ENCODE measurements at regions not wholly inside any gene's neighbourhood (a gene's known extent, or its start where the extent isn't known, plus 50 kb on each side); places are given as distances from the start of the nearest gene placed in this dataset.

DNA sequence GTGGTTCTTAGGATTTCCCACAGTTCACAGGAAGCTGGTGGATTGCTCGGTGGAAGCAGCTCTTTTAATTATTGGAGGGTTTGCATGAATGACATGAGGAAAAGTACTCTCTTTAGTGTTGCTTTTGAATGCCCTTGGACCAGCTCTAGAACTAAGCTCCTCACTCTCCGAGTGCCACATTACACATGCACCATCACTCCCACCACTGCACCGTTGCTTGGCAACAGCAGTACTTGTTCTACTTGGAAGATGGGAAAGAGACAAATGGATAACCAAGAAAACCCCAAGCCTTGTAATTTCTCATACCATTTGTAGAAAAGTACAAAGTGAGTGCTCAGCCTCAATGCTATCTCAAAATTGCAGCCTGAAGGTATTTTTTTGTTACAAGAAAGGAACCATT lies 620.2 kb upstream of the BOD1L1 start:
- H3K4me3 ChIP-seq (replicated peaks in 1 of 2; ENCODE audit: low read depth in 2 of 2, low read length in 2 of 2) = no peak overlapping the region
- no peak for DNase-seq (ENCODE audit: low read depth in 2 of 2)
- TF ChIP-seq, protein P1, sequence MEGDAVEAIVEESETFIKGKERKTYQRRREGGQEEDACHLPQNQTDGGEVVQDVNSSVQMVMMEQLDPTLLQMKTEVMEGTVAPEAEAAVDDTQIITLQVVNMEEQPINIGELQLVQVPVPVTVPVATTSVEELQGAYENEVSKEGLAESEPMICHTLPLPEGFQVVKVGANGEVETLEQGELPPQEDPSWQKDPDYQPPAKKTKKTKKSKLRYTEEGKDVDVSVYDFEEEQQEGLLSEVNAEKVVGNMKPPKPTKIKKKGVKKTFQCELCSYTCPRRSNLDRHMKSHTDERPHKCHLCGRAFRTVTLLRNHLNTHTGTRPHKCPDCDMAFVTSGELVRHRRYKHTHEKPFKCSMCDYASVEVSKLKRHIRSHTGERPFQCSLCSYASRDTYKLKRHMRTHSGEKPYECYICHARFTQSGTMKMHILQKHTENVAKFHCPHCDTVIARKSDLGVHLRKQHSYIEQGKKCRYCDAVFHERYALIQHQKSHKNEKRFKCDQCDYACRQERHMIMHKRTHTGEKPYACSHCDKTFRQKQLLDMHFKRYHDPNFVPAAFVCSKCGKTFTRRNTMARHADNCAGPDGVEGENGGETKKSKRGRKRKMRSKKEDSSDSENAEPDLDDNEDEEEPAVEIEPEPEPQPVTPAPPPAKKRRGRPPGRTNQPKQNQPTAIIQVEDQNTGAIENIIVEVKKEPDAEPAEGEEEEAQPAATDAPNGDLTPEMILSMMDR (IDR thresholded peaks at IDR 0.05; ENCODE audit: low read depth, low read length) = no peak

DNA sequence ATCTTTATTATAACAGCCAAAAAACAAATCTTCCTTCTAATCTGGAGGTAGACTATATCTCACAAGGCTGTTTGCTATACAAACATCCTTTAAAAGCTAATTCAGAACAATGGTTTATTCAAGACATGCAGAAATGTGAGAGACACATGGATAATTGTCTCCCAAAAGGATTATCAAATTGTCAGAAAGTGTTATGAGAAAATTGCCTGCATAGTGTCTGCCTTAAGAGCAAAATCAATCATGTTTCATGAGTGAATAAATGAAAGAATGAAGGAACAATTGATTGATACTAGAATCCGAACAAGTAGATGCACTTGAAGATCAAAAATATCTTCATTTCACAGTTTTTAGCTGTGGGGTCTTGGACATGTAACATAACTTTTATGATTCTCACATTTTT lies 621.7 kb upstream of the BOD1L1 start:
- H3K4me3 ChIP-seq (replicated peaks in 1 of 2; ENCODE audit: low read depth in 2 of 2, low read length in 2 of 2) = no peak overlapping the region
- TF ChIP-seq, protein P1 (IDR thresholded peaks at IDR 0.05; ENCODE audit: low read depth, low read length) = no peak
- DNase-seq (ENCODE audit: low read depth in 2 of 2) = no peak

DNA sequence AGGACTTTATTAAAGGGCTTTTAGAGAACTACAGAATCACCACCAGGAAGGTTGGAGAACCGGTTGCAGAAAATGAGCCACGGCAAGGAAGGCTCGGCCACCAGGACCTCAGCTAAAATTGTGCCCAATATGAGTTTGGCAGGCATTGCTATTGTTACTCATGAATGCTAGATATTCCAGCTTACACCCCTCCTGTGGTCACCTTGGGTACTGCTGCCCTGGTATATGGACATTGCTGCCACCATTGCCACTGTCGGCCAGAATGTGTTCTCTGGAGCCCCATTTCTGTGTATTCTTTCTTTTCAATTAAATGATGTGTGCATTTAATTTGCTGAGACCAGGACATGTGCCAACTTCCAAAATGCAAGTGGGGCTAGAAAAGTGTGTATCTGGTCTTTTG lies 626.7 kb upstream of the BOD1L1 start:
- peak; percentile 41 to 59 for DNase-seq (ENCODE audit: low read depth in 2 of 2)
- no peak overlapping the region for H3K4me3 ChIP-seq (replicated peaks in 1 of 2; ENCODE audit: low read depth in 2 of 2, low read length in 2 of 2)
- TF ChIP-seq, protein P1 (IDR thresholded peaks at IDR 0.05; ENCODE audit: low read depth, low read length) = peak; percentile 84

DNA sequence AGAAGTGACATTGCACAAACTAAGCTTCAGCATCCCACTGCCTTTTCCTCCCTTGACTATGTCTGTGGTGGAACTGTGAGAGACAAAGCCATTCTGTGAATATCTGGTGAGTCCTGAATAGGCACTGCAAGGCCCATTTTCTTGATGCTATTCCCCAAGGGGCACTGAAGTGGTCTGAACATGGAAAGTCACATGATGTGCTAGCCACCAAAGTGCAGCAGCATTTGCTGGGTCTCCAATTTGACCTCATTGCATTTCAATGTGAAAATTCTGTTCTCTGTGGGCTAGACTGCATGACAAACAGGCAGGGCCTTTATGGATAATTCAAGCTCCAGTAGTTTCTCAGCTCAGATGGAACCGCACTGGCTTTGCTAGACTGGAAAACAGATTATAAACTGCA lies 627.4 kb upstream of the BOD1L1 start:
- TF ChIP-seq, protein P1 (IDR thresholded peaks at IDR 0.05; ENCODE audit: low read depth, low read length) = no peak
- DNase-seq (ENCODE audit: low read depth in 2 of 2) = no peak

DNA sequence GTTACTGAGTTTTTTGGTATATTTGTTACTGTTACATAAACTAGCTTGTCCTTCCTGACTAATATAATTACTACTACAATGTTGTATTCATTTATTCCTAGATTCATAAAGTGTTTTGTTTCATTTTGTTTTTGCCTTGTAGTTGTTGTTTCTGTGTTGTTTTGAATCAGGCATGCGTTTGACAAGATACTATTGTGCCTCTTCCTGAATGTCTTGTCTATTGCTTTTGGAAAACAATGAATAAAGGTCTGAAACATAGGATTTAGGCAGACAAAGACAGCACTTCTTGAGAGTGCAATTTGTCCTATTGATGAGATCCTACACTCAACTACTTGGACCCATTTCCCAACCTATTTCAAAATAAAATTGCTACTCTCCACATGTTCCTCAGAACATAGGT lies 630.4 kb upstream of the BOD1L1 start:
- TF ChIP-seq, protein P1 (IDR thresholded peaks at IDR 0.05; ENCODE audit: low read depth, low read length) = no peak
- DNase-seq (ENCODE audit: low read depth in 2 of 2) = no peak
- no peak overlapping the region for H3K4me3 ChIP-seq (replicated peaks in 1 of 2; ENCODE audit: low read depth in 2 of 2, low read length in 2 of 2)

More for the DNA sequence above, 627.4 kb upstream of the BOD1L1 start:
- H3K4me3 ChIP-seq (replicated peaks in 1 of 2; ENCODE audit: low read depth in 2 of 2, low read length in 2 of 2) = no peak overlapping the region

DNA sequence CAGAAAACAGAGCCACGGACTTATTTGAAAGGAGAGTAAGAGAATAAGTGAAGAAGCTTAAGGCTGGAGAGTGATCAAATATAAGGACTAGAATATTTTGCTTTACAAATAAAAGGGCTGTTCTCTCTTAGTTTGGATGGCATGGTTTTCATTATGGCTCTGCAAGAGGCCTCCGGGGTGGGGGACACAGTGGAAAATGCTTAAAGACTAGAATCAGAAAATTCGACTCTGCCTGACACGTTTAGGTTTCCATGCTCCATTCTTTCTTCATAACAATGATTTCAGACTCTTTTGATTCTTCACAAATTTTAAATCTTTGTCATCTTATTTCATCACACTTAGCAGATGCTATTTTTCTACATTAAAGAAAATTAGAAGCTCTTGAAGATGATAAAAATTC lies 632.4 kb upstream of the BOD1L1 start:
- no peak for DNase-seq (ENCODE audit: low read depth in 2 of 2)
- no peak overlapping the region for H3K4me3 ChIP-seq (replicated peaks in 1 of 2; ENCODE audit: low read depth in 2 of 2, low read length in 2 of 2)
- TF ChIP-seq, protein P1 (IDR thresholded peaks at IDR 0.05; ENCODE audit: low read depth, low read length) = no peak

DNA sequence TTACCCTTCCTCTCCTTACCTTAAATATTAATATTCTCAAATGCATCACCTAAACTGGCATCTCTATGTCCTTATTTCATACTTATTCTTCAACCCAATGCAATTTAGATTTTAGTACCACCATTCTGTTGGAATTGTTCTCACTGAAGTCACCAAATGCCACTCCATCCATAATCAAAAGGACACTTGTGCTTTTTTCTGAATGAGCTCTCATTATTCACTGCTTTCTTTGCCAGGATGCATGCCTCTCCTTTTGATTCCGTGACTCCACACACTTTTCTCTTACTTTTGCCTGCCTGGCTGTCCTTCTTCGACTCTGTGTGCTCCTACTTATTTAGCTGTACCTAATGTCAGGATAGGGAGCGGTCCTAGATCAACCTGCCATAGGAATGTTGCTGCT lies 633.1 kb upstream of the BOD1L1 start:
- DNase-seq (ENCODE audit: low read depth in 2 of 2) = no peak
- TF ChIP-seq, protein P1 (IDR thresholded peaks at IDR 0.05; ENCODE audit: low read depth, low read length) = no peak
- H3K4me3 ChIP-seq (replicated peaks in 1 of 2; ENCODE audit: low read depth in 2 of 2, low read length in 2 of 2) = no peak overlapping the region

All from cardiac fibroblast (primary cell).